Stimulated activated CD8-positive, alpha-beta memory T cell treated with anti-CD3 and anti-CD28 coated beads, Interleukin-4, amount 100 ng/mL, for 1 hour (primary cell): ENCODE measurements at regions not wholly inside any gene's neighbourhood (a gene's known extent, or its start where the extent isn't known, plus 50 kb on each side); places are given as distances from the start of the nearest gene placed in this dataset.
"Not testable (repeated sequence)": the region's sequence is repeated elsewhere in the genome, so short reads cannot be mapped to it uniquely, and the experiment has no call there.

Experiments used
- DNase-seq, 2 donors: peaks; one replicate each; pipeline ENCODE4 v3.0.0-alpha.2; 2020; ENCODE audit warnings: low read depth in 2 of 2, low spot score in 1 of 2

DNA sequence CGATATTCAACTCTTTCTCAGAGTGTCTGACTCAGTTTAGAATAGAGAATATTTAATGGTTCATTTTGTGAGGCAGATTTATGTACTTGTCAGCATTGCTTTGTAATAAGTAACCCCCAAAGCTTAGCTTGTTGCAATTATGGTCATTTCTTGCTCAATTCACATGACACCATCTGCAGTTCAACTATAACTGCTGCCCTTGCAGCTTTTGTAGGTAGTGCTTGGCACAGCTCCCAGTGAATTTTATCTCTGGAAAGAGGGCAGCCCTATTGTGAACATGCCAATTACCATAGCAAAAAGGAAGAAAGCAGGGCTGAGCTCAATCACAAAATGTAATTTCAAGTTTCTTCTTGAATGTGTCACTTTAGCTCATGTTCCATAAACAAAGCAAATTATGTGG, 1587.7 kb upstream of the ACO1 start:
- DNase-seq, result no peak

DNA sequence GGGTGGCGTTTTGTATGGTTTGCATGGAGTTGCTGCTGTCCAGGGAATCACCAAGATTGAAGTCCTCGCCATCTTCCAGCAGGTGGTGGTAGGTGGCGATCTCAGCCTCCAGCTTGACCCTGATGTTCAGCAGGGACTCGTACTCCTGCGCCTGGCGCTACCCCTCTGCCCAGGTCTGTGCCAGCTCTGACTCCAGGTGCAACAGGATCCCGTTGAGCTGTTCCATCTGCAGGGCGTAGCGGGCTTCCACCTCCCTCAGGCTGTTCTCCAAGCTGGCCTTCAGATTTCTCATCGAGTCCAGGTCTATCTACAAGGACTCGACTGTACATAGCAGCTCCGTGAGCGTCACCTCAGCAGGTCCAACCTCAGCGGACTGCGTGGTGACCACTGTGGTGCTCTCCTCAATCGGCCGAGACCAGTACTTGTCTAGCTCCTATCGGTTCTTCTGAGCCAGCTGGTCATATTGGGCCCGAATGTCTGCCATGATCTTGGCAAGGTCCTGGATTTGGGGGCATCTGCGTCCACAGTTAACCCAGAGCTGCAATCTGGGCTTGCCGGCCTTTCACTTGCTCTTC, 1584.8 kb upstream of the ACO1 start:
- DNase-seq, result no peak

DNA sequence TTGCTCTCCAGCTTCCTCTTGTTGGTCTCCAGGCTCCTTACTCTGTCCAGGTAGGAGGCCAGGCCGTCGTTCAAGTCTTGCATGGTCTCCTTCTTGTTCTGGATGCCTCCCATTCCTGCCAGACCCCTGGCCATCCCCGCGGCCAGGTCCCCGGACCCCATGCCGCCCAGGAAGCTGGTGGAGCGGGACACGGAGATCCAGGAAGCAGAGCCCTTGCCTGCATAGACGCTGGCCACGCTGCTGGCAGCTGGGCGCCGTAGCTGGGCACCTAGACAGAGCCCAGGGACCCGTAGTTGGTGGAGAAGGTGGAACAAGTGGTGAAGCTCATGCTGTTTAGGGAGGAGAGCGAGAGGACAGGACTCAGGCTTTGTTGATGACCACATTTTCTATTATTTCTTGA, 1584.0 kb upstream of the ACO1 start:
- no peak for DNase-seq

DNA sequence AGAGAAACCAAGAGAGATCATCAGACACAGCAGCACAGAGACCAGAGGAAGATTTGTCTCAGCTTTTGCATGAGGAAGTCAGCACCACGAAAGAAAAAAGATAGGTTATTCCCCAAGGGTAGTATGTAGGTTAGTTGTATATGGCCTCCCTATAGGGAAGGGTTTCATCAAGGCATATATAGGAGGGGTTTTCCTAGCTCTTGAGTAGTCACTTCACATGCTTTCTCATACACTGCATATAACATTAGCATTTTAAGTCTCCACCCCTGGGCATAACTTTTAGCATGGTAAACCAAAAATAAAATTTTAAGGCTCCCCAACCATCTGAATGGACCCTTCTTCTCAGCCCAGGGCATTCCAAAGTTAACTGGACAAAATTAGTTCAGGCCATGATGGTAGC, 1571.6 kb upstream of the ACO1 start:
- DNase-seq, result no peak

DNA sequence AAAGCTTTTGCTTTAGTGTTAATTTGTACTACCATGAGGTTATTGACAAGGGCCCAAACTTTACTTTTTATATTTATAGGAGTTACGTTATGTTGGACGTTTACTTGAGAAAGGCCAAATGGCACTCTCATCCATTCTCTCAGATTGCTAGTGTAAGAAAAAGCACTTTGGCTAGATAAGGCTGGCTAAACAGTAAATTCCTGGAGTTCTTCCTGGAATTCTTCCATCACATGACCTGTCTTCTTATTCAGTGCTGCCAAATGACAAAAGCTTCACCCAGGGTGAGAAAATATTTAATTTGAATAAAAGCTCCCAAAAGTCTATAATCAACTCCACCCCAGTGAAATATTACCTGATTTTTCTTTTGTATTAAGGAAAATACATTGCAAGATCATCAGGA, 1568.9 kb upstream of the ACO1 start:
- no peak for DNase-seq

DNA sequence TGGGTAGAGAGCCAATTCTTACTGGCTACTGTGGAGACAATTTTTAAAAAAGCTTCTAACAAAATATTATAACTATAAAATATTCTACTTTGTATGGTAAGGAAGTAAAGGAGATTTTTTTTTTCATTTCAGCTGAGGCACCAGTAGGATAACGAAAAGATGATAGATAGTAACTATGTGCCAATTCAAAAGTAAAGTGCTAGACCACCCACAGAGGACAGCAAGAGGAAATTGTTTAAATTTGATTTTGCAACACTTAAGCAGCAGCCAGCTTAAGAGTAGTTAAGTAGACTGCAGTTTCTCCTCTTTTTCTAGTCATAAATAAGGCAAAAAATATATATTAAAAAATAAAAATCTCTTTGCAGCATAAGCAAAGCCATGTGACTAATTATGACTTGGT, 1539.3 kb upstream of the ACO1 start:
- no peak for DNase-seq

DNA sequence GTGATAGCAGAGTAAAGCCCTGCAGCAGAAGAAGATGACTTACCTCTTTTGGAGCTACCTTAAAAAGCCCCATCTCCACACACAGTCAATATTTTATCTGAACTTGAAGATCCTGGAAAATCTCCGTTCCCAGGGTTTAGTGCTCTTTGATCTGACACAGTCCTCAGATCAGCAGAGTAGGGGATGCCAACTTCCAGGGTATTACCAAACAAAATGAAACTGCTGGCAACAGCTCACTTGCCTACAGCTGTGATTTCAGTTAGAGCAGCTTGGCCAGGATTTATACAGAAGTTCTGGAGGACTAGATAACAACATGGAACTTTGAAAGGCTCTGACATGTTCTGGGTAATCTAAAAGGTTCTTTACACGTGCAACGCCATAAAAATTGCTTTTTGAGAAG, 1537.8 kb upstream of the ACO1 start:
- DNase-seq, result no peak

DNA sequence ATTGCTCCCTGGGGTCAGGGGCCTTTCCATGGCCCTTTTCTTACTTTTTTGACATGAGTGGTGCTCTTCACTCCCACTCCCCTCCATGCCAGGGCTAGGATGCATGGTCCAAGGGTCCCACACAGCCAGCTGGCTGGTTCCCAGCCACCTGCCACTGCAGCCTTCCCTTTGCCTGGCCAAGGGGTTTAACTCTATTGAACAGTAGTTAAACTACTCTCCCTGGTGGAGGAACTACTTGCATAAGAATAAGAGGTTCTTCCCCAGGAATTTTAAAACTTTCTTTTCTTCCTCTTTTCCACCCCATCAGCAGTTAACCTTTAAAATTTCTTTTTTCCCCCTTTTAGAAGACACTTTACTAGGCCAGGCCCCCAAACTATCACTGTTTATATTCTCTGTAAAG, 1532.8 kb upstream of the ACO1 start:
- DNase-seq, result no peak

DNA sequence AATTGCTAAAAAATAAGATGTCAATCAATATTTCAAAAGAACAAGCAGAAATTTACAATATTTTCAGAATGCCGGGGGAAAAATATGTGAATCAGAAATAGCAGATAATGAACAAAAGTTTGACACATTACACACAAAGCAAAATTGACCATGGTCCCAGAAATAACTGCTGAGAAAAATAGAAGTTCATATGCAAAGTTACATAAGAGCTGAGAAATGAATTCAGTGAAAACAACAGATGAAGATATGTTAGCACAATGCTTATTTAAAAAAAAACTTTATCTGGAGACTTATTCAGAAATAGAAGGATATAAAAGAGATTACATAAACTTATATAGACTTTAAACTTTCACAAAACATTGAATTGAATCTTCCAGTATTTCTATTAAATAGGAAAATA, 1483.7 kb upstream of the ACO1 start:
- DNase-seq, result no peak

DNA sequence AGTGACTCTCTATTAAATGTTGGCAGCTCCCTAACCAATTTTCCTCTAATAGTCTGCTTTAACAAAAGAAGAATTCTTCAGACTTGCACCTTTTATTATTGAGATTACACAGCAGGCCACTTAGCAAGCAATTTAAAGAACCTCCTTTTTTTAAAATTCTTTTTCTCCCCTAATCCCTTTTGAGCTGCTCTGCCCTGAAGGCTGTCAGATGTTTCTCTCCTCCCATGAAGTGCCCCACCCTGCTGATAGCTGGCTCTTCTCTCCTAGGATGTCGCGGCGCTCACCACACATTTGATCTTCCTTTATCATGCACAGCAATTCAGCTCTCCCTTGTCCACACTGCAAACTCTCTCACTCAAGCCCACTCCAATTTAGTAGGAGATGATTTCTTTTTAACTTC, 1471.1 kb upstream of the ACO1 start:
- DNase-seq, result no peak

DNA sequence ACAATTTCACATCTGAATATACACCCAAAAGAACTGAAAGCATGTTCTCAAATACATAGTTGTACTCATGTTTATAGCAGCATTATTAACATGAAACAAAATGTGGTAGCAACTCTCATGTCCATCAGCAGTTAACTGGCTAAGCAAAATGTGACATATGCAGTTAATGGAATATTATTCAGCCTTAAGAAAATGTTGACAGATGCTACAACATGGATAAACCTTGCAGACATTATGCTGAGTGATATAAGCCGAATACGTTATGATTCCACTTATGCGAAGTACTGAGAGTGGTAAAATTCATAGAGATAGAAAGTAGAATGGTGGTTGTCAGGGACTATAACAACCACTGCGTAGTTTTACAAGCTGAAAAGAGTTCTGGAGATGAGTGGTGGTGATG, 1469.0 kb upstream of the ACO1 start:
- no peak for DNase-seq

DNA sequence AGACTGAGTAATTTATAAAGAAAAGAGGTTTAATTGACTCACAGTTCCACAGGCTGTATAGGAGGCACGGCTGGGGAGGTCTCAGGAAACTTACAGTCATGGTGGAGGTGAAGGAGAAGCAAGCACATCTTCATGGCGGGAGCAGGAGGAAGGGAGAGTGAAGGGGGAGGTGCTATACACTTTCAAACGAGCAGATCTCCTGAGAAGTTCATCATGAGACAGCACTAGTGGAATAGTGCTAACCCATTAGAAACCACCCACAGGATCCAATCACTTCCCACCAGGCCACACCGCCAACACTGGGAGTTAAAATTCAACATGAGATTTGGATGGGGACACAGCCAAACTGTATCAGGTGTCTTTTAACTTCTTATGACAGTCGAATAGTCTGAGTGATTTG, 1459.3 kb upstream of the ACO1 start:
- no peak for DNase-seq

DNA sequence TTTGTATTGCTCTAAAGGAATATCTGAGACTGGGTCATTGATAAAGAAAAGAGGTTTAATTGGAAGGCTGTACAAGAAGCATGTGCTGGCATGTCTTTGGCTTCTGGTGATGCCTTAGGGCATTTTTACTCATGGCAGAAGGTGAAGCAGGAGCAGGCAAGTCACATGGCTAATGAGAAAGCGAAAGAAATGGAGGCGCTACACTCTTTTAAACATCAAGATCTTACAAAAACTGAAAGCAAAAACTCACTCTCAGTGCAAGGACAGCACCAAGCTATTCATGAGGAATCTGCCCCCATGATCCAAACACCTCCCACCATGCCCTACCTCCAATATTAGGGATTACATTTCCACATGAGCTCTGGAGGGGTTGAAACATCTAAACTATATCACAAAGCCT, 1458.8 kb upstream of the ACO1 start:
- DNase-seq, result no peak

DNA sequence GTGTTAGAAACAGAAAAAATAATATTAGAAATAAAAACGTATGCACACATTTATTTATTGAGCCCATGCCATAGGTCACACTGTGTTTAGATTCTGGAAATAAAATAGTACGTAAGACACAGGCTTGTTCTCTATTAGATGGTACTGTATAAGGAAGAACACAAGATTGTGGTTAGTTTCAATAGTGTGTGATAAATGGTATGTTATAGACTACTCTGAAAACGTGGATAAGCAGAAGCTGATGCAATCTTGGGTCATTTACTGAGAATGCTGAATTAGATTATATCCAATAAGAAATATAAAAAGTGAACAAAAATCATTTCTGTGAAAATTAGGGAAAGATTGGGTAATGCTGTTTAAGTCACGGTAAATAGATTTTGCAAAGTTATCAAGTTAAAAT, 1456.4 kb upstream of the ACO1 start:
- DNase-seq, result no peak

DNA sequence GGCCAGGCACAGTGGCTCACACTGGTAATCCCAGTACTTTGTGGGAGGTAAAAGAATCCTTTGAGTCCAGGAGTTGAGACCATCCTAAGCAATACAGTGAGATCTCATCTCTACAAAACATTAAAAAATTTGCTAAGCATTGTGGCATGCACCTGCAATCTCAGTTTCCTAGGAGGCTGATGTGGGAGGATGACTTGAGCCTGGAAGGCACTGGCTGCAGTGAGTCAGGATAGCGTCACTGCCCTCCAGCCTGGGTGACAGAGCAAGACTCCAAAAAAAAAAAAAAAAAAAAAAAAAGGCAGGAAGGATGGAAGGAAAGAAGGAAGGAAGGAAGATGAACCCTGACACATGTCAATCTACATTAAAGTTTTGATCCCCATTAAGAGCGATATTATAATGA, 1452.2 kb upstream of the ACO1 start:
- no peak for DNase-seq

DNA sequence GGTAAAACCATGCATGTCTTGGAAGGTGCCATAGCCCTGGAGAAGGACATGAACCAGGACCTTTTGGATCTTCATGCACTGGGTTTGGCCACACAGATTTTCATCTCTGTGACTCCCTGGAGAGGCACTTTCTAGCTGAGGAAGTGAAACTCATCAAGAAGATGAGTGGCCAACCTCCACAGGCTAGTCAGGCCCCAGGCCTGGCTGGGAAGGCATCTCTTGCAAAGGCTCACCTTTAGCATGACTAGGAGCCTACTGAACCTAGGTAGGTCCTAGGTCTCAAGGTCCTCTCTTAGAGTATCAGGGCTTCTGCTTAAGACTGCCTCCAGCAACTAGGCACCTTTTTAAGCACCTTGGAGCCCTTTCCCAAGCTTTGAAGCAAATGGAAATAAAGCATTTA, 1448.7 kb upstream of the ACO1 start:
- DNase-seq, result no peak

DNA sequence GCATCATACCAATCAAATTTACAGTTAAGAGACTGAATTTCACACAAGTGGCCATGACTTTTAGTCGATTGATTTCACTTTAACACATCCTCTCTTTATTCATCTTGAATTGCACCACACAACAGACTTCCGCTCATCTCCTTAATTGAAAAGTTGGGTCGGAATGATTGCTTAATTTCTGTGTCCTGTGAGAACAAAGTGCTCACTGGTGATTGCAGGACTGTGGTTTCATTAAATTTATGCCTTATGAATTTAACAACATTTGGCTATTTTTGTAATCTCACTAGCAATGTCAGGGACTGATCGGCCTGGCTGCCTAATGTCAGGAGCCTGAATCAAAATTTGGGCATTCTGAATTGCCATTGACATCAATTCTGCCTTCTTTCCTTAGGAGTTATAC, 1447.3 kb upstream of the ACO1 start:
- DNase-seq, result no peak

DNA sequence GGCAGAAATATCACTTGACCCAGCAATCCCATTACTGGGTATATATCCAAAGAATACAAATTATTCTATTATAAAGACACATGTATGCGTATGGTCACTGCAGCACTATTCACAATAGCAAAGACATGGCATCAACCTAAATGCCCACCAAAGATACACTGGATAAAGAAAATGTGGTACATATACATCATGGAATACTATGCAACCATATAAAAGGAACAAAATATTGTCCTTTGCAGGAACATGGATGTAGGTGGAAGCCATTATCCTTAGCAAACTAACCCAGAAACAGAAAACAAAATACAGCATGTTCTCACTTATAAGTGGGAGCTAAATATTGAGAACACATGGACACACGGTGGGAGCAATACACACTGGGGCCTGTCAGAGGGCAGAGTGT, 1441.6 kb upstream of the ACO1 start:
- not testable (repeated sequence) for DNase-seq

DNA sequence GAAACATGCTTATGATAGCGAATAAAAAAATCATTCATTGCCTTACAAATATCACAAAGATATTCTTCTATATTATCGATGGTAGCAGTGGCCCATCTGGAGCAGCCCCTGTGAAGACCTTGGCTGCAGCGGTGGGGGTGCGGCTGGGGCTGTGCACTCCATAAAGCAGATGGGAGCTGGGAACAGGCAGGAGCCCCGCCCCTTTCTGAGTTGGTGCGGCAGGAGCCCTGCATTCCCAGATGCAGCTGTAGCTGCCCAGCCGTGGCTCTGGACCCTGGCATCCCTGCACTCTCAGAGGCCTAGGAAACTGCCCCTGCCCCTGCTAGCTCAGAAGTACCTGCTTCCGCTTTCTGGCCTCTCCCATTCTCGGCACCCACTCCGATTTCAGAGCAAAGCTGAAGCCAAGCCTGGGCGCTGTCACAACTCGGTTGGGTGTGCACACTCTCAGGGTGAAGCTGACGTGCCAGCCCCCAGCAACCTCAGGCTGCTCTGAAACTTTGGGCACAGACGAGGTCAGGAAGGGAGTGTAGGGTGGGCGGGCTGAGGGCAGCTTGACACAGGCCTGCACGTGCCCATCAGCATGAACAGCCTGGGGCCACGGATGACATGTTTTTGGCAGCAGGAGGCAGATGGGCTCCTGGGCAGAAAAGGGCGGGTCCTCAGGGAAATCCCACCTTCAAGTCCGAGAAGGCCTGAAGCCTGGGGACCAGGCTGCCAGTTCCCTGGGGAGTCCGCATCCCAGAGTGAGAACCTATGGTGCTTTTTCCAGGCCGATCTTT, 1440.8 kb upstream of the ACO1 start:
- no peak for DNase-seq

DNA sequence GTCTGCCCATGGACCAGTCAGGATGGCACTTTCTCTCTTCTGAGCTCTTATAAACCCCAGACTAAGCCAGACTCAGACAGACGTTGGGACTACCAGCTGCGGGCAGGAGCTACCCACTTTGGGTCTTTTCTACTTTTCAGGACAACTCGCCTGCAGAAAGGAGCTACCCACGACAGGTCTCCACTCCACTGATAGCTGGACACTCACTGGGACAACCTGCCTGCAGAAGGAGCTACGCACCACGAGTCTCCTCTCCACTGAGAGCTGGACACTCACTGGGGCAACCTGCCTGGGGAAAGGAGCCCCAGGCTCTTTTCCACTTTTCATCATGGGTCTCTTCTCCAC, 1440.2 kb upstream of the ACO1 start:
- no peak for DNase-seq

DNA sequence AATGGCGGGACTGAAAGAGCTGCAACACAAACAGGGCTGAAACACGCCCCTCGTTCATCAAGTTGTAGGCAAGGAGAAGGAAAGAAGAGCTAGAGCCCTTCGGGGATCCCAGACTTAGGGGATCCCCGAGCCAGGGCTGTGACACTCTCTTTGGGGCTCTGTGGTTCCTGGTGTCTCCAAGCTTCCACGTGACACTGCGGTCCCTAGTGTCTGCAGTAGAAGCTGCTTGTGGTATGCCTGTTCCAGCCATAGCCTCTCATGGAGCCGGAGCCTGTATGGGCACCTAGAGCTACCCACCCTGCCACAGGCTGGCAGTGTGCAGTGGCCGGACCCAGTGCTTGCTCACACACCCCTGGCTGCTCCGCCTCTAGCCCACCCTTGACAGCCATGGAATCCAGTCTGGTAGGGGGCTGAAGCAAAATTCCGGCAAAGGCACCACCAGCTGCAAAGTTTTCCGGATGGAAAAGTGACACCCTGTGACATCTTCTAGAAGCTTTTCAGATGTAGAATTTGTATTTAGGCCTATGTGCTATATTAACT, 1439.6 kb upstream of the ACO1 start:
- DNase-seq, result no peak

DNA sequence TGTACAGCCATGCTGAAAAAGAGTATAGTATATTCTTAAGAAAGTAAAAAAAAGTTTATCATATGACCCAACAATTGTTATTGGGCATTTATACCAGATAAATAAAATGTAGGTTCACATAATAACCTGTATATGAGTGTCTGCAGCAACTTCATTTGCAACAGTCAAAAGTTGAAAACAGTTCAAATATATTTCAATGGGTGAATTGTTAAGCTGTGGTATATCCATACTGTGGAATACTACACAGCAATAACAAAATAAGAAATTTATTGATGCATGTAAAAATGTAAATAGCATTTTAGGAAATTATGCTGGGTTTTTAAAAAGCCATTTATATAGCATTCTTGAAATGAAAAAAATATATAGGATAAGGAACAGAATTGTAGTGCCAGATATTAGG, 1420.1 kb upstream of the ACO1 start:
- no peak for DNase-seq

DNA sequence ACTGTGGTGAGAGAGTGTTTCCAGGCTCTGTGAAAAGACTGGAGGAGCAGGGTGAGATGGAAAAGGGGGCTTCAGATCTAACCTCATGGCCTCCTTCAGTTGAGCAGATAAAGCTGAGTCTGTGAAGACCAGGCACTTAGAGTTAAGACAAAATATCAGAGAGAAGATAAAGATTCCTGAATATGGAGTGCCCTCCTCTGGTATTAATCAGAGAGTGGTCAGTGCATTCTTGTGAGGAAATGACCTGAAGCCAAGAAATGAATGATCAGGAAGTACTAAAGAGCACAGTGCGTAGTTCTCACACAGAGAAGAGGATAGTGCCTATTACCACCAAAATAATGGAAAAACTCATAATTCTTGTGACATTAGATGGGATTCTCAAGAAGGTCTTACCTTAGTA, 1417.0 kb upstream of the ACO1 start:
- no peak for DNase-seq
